Testis (tissue), 2 donors: ENCODE measurements at regions not wholly inside any gene's neighbourhood (a gene's known extent, or its start where the extent isn't known, plus 50 kb on each side); places are given as distances from the start of the nearest gene placed in this dataset.

Experiments
- DNase-seq: peaks from one replicate; pipeline ENCODE4 v3.0.0-alpha.2; 2019
- H3K27ac ChIP-seq, 2 donors: fragments of 200-600 bp; sonication (generic); one replicate each; pipeline ENCODE4 v1.5.1; 2019
- H3K27me3 ChIP-seq: fragments of 200-600 bp; sonication (generic); one replicate; pipeline ENCODE4 v1.5.1; 2019
- H3K36me3 ChIP-seq: fragments of 200-600 bp; sonication (generic); one replicate; pipeline ENCODE4 v1.5.1; 2017; ENCODE audit warnings: low read depth; ENCODE audit errors: missing control alignments
- H3K4me1 ChIP-seq: fragments of 200-600 bp; sonication (generic); one replicate; pipeline ENCODE4 v1.5.1; 2019
- H3K4me3 ChIP-seq, 2 donors: fragments of 200-600 bp; sonication (generic); one replicate each; pipeline ENCODE4 v1.5.1; 2017 to 2019
- H3K9me3 ChIP-seq: fragments of 200-600 bp; sonication (generic); one replicate; pipeline ENCODE4 v1.5.1; 2017
- CTCF ChIP-seq, 3 experiments: fragments of 450-650 bp in 2 of 3; fragments of 200-600 bp in 1 of 3; sonication (generic) in 1 of 3; IDR thresholded peaks; one replicate each; pipeline ENCODE4 v1.5.1; 2016 to 2019; ENCODE audit warnings: antibody characterized with exemption in 3 of 3, mild to moderate bottlenecking in 2 of 3, moderate library complexity in 1 of 3
- POLR2A ChIP-seq: fragments of 450-650 bp; IDR thresholded peaks from one replicate; pipeline ENCODE4 v1.6.1; 2017; ENCODE audit warnings: antibody characterized with exemption, mild to moderate bottlenecking, moderate library complexity
- WGBS, 2 donors: methylation state at CpG; one replicate each; pipeline ENCODE4 v1.1.5; 2018; 5-methylcytosine and 5-hydroxymethylcytosine counted together
- intact Hi-C: fragments of 100-400 bp; cut with DNase I; formaldehyde crosslinking; loops from one replicate; pipeline ENCODE4 v1.15.1; 2023; ENCODE audit warnings: low total_unique reads

GRCh38 chr14:97655169-97655948 is 858.2 kb downstream of the VRK1 start:
- Histone ChIP-seq H3K27ac (no peak overlapping the region), H3K27me3 (no peaks in the 10 kb centered on the region), H3K9me3 (no peaks in the 10 kb centered on the region), H3K4me1 (no peaks in the 10 kb centered on the region), H3K36me3 (no peaks in the 10 kb centered on the region), H3K4me3 (no peak overlapping the region)
- DNase-seq, result no peak
- WGBS, 2 donors, result 56 to 69% methylated on average over 5 of the region's 5 CpGs
- TF ChIP-seq CTCF (IDR thresholded peaks at IDR 0.05) (no peak), POLR2A (no peak)
- intact Hi-C loops, result no loop called here

GRCh38 chr14:97657609-97658008 is 860.4 kb downstream of the VRK1 start:
- DNase-seq, result no peak
- intact Hi-C loops, result no loop called here
- Histone ChIP-seq H3K27me3 (no peaks in the 10 kb centered on the region), H3K9me3 (no peaks in the 10 kb centered on the region), H3K27ac (no peak overlapping the region), H3K36me3 (no peaks in the 10 kb centered on the region), H3K4me3 (no peak overlapping the region), H3K4me1 (no peaks in the 10 kb centered on the region)
- 43 to 44% methylated on average over 2 of the region's 2 CpGs for WGBS, 2 donors
- TF ChIP-seq POLR2A (no peak), CTCF (IDR thresholded peaks at IDR 0.05) (no peak)

- no peaks in the 10 kb centered on the region for H3K36me3 ChIP-seq
- H3K4me3 ChIP-seq, result no peak overlapping the region
- TF ChIP-seq POLR2A (no peak), CTCF (IDR thresholded peaks at IDR 0.05) (no peak)
- DNase-seq, result no peak
- no peak overlapping the region for H3K27ac ChIP-seq
- H3K9me3 ChIP-seq, result no peaks in the 10 kb centered on the region
- no peaks in the 10 kb centered on the region for H3K27me3 ChIP-seq
- no peaks in the 10 kb centered on the region for H3K4me1 ChIP-seq
- 42 to 47% methylated on average over 6 of the region's 6 CpGs for WGBS, 2 donors
- intact Hi-C loops, result no loop called here
These were observed 890.9 kb downstream of the VRK1 start for GRCh38 chr14:97687944-97688630.

GRCh38 chr14:97688631-97689336 is 891.6 kb downstream of the VRK1 start:
- no peak for TF ChIP-seq CTCF (IDR thresholded peaks at IDR 0.05)
- TF ChIP-seq POLR2A, result no peak
- no peak for DNase-seq
- no peak overlapping the region for H3K27ac ChIP-seq
- no peaks in the 10 kb centered on the region for H3K27me3 ChIP-seq
- no peaks in the 10 kb centered on the region for H3K36me3 ChIP-seq
- WGBS, 2 donors, result 49 to 50% methylated on average over 11 of the region's 11 CpGs
- no peaks in the 10 kb centered on the region for H3K4me1 ChIP-seq
- intact Hi-C loops, result no loop called here
- no peaks in the 10 kb centered on the region for H3K9me3 ChIP-seq
- H3K4me3 ChIP-seq, result no peak overlapping the region
